Kidney glomerular epithelial cell (primary cell): ENCODE measurements at regions not wholly inside any gene's neighbourhood (a gene's known extent, or its start where the extent isn't known, plus 50 kb on each side); places are given as distances from the start of the nearest gene placed in this dataset.
"Not testable (repeated sequence)": the region's sequence is repeated elsewhere in the genome, so short reads cannot be mapped to it uniquely, and the experiment has no call there.

Experiments used
- DNase-seq: peaks from one replicate; lab custom pipeline; 2025; lab: John Stamatoyannopoulos, UW

- no peak for DNase-seq
Measured at GRCh38 chr13:70630247-70630646, 522.0 kb upstream of the KLHL1 start.

DNA sequence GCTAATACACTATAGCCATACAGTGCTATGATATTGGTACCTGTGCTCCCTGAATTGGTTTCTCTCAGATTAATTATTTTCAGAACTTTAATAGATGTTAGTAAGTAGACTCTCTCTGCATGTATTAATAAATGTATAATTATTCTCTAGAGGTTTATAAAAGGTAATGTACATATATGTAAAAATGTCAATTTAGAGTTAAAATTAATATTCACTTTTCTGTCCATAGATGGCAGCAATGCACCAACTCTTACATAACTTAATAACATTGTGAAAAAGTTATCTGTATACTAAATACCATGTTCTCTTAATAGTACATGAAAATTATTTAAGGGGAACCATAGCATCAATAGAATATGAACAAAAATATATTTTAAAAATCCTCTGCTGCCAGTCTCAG lies 515.0 kb upstream of the KLHL1 start:
- DNase-seq, result peak; percentile 32

GRCh38 chr13:70622796-70623195 lies 514.5 kb upstream of the KLHL1 start:
- DNase-seq, result no peak

DNA sequence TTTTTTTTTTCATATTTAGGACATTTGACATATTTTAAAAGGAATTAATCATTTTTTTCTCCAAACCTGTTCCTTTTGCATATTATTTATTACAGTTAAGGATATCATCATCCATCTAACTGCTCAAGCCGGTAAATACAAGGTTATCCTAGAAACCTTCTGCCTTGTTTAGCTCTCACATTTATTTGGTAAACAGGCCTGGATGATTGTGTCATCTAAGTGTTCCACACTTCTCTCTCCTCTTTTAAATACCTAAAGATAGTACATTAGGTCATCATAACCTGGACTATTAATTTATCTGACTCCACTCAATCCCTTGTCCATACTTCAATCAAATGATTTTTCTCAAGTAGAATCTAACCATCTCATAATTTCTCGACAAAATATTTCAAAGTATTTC lies 511.7 kb upstream of the KLHL1 start:
- DNase-seq, result no peak

DNA sequence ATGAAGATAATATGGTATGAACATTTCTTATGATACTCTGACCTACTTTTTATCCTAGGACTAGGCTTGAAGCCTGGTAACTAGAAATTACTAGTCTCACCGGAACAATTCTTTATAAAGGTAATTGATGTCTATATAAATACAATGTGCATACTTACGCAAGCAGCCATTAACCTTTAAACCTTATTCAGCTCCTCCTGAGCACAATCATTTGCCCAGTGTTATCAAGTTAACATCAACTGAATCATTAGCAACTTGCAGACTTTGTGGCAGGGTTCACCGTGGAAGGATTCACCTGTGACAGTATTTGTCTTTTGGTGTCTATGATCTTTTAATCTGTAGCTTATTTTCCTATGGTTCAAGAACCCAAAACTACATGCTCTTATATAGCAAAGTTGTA lies 508.6 kb upstream of the KLHL1 start:
- no peak for DNase-seq

- DNase-seq, result no peak
Measured at GRCh38 chr13:70613295-70613694, 505.0 kb upstream of the KLHL1 start.

DNA sequence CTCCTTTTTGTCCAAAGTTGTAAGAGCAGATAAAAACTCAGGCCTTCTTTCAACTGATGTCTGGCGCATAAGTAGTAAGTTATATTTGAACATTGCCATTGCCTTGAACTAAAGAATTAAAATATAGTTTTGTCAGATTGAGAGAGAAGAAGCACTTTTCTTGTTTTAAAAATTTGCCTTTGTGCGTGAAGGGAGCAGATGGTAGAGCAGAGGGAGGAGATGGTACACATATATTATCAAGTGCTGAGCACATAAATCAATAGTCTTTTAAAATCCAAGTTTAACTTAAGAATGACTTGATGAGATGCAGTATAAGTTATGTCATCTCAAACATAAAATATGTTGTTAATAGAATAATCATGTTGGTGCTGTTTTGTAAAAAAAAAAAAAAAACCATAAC lies 504.6 kb upstream of the KLHL1 start:
- no peak for DNase-seq

GRCh38 chr13:70604448-70604847 lies 496.2 kb upstream of the KLHL1 start:
- no peak for DNase-seq

DNA sequence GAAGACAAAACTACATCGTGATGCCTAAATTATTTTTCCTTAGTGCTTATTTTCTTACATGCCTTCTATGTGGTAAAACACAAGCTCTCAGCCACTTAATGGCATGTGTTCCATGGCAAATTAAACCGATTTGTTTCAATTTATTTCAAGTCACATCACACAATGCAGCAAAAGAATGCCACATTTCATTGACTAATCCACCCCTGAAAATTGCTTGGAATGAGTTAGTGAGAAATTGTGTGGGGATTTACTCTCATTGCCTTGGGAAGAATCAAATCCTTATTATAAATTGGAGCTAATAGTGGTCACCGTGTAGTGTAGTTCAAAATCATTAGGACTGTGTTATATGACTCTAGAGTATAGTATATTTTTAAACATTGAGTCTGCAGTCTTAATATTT lies 485.5 kb upstream of the KLHL1 start:
- DNase-seq, result no peak

DNA sequence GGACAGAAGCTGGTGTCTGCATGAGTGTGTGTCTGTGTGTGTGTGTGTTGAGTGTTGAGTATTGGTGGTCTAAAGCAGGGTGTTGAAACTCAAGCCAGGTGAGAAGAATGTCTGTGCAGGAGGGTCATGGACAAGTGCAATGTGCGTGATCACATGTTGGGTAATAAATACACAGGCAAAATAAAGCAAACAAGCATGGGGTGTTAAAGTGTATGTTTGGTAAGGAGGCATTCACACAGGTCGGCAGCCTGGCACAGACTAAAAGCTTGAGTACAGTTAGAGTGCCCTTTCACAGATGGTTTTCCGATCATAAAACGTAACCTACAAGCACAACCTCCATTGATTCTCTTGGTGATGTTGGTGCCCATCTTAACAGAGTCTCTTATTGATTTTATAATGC lies 476.9 kb upstream of the KLHL1 start:
- no peak for DNase-seq

GRCh38 chr13:70580825-70581224 lies 472.6 kb upstream of the KLHL1 start:
- no peak for DNase-seq

DNA sequence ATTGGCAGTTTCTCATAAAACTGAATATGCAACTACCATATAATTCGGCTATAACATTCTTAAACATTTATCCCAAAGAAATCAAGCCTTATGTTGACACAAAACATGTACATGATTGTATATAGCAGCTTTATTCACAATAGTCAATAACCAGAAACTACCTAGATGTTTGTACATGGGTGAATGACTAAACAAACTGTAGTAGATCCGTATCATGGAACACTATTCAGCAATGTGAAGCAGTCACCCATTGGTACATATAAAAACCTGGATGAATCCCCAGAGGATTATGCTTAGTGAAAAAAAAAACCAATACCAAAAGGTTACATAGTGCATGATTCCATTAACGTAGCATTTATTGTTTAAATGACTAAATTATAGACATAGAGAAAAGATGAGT lies 471.7 kb upstream of the KLHL1 start:
- DNase-seq, result no peak

DNA sequence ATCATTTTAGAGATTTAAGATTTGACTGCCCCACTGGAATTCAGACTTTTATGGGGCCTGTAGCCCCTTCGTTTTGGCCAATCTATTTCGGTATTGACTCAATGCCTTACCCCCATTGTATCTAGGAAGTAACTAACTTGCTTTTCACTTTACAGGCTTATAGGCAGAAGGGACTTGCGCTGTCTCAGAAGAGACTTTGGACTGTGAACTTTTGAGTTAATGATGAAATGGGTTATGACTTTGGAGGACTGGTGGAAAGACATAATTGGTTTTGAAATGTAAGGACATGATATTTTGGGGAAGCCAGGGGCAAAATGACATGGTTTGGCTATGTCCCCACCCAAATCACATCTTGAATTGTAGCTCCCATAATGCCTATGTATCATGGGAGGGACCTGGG lies 463.0 kb upstream of the KLHL1 start:
- DNase-seq, result no peak

GRCh38 chr13:70568571-70568970 lies 460.3 kb upstream of the KLHL1 start:
- peak; percentile 38 for DNase-seq

GRCh38 chr13:70544706-70545105 lies 436.5 kb upstream of the KLHL1 start:
- no peak for DNase-seq

- no peak for DNase-seq
Measured at GRCh38 chr13:70541451-70541850, 433.2 kb upstream of the KLHL1 start.

- DNase-seq, result no peak
Measured at GRCh38 chr13:70534466-70534865, 426.2 kb upstream of the KLHL1 start.

DNA sequence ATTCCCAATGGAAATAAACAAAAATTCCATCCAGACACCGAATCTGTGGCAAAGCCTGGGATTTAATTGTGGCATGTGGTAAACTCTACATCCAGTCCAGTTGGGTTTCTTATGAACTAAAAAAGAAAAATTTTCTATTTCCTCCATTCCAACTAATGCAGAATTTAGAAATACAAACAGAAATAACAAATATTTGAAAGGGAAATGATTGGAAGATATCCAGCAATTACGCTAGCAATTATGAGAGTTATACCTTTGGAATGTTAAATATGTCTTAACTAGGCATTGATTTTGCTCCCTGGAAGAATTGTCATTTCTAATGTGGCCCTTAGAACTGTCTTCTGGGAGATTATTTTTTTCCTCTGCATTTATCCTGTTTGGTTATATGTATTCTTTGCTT lies 421.4 kb upstream of the KLHL1 start:
- no peak for DNase-seq

DNA sequence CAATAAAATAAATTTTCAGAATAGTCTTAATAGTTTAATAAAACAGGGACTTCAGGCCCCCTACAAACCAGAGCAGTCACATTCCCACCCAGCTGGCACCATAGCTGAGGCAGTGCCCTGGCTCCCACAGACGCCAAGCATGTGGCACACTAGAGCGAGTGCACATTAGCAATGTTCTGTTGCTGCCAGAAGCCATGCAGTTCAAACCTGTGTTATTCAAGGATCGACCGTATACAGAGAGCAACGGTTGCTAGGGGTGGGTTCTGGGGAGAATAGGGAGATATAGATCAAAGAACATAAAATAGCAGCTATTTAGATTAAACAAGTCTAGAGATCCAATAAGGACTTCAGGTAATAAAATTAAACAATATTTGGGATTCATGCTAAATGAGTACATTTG lies 419.3 kb upstream of the KLHL1 start:
- no peak for DNase-seq

- no peak for DNase-seq
Measured at GRCh38 chr13:70523622-70524021, 415.4 kb upstream of the KLHL1 start.

GRCh38 chr13:70520275-70521036 lies 412.2 kb upstream of the KLHL1 start:
- DNase-seq, result no peak

GRCh38 chr13:70518081-70518480 lies 409.8 kb upstream of the KLHL1 start:
- DNase-seq, result no peak

DNA sequence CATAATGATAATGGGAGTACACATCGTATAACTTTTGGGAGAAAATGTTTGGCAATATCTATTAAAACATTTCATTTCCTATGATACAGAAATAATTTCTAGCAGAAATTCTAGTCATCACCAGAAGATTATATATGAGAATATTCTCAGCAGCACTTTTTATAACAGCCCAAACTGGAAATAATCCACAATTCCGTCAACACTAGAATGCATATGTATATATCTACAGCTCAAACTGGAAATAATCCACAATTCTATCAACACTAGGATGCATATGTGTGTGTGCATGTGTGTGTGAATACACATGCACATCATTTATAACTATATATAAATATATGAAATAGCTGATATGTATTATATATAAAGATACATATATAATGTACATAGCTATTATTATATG lies 408.0 kb upstream of the KLHL1 start:
- DNase-seq, result no peak

DNA sequence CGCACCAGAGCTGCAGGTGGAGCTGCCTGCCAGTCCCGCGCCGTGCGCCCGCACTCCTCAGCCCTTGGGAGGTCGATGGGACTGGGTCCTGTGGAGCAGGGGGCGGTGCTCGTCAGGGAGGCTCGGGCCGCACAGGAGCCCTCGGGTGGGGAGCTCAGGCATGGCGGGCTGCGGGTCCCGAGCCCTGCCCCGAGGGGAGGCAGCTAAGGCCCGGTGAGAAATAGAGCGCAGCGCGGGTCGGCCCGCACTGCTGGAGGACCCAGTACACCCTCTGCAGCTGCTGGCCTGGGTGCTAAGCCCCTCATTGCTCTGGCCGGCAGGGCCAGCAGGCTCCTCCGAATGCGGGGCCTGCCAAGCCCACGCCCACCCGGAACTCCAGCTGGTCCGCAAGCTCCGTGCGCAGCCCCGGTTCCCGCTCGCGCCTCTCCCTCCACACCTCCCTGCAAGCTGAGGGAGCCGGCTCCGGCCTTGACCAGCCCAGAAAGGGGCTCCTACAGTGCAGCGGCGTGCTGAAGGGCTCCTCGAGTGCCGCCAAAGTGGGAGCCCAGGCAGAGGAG lies 403.7 kb upstream of the KLHL1 start:
- DNase-seq, result not testable (repeated sequence)
